C4-2B (cell line): ENCODE measurements at regions not wholly inside any gene's neighbourhood (a gene's known extent, or its start where the extent isn't known, plus 50 kb on each side); places are given as distances from the start of the nearest gene placed in this dataset.

Experiments
- H3K27ac ChIP-seq: fragments of 450-650 bp; 2 replicates; pipeline ENCODE4 v1.5.1; 2017
- CTCF ChIP-seq: fragments of 450-650 bp; conservative IDR thresholded peaks from 2 replicates; pipeline ENCODE4 v1.5.1; 2017; ENCODE audit warnings: mild to moderate bottlenecking
- ZFX ChIP-seq: fragments of 450-650 bp; IDR thresholded peaks from 2 replicates; pipeline ENCODE4 v1.6.1; 2017

GRCh38 chr11:134691295-134691873, 279.3 kb upstream of the B3GAT1 start:
- TF ChIP-seq CTCF (no peak), ZFX (no peak)
- no peak overlapping the region for H3K27ac ChIP-seq

- H3K27ac ChIP-seq: no peak overlapping the region
- TF ChIP-seq CTCF (no peak), ZFX (no peak)
Observed at GRCh38 chr11:134689886-134690285, 277.8 kb upstream of the B3GAT1 start.

GRCh38 chr11:134687548-134687947, 275.5 kb upstream of the B3GAT1 start:
- TF ChIP-seq CTCF: no peak
- no peak for TF ChIP-seq ZFX
- H3K27ac ChIP-seq: no peak overlapping the region

GRCh38 chr11:134686460-134687061, 274.5 kb upstream of the B3GAT1 start:
- no peak overlapping the region for H3K27ac ChIP-seq
- no peak for TF ChIP-seq CTCF
- no peak for TF ChIP-seq ZFX

- H3K27ac ChIP-seq: no peak overlapping the region
- TF ChIP-seq ZFX (no peak), CTCF (no peak)
Observed at GRCh38 chr11:134685793-134686380, 273.8 kb upstream of the B3GAT1 start.

- TF ChIP-seq ZFX: no peak
- TF ChIP-seq CTCF: no peak
Observed at GRCh38 chr11:134684576-134684975, 272.5 kb upstream of the B3GAT1 start.

GRCh38 chr11:134683860-134684259, 271.8 kb upstream of the B3GAT1 start:
- TF ChIP-seq ZFX (no peak), CTCF (no peak)
- H3K27ac ChIP-seq: no peak overlapping the region

More at GRCh38 chr11:134684576-134684975, 272.5 kb upstream of the B3GAT1 start:
- H3K27ac ChIP-seq: no peak overlapping the region
